ENCODE measurements at regions not wholly inside any gene's neighbourhood (a gene's known extent, or its start where the extent isn't known, plus 50 kb on each side); places are given as distances from the start of the nearest gene placed in this dataset.

GRCh38 chr4:125911481-125911880 is 596.7 kb downstream of the FAT4 start:
- intact Hi-C loops (cut with micrococcal nuclease), result no loop called here

More at GRCh38 chr4:125911481-125911880, 596.7 kb downstream of the FAT4 start:
- H3K4me1 ChIP-seq (ENCODE audit: control insufficient read depth, extremely low read depth, insufficient read depth, low read length), result no peaks in the 10 kb centered on the region
- dilution Hi-C loops (cut with MboI; ENCODE audit: extremely low pct_ligation_motif_present, low sequenced_read_pairs), result no loop called here
- H3K36me3 ChIP-seq (ENCODE audit: control insufficient read depth in 2 of 2, extremely low read depth in 1 of 2, insufficient read depth in 2 of 2, low read length in 2 of 2), result no peaks in the 10 kb centered on the region
- TF ChIP-seq CTCF (IDR thresholded peaks at IDR 0.05; ENCODE audit: extremely low read depth in 1 of 2, insufficient read depth in 1 of 2, low read depth in 1 of 2, low read length in 2 of 2), result no peak
- TF ChIP-seq MAX (IDR thresholded peaks at IDR 0.05; ENCODE audit: insufficient read depth, insufficient read length), result no peak
- no peak for TF ChIP-seq MYC (IDR thresholded peaks at IDR 0.05; ENCODE audit: low read depth, low read length)
- TF ChIP-seq JUN (IDR thresholded peaks at IDR 0.05; ENCODE audit: borderline replicate concordance, insufficient read depth, insufficient read length, low read depth), result no peak
- TF ChIP-seq FOS (IDR thresholded peaks at IDR 0.05; ENCODE audit: borderline replicate concordance, insufficient read depth, low read length), result no peak
- TF ChIP-seq POLR2AphosphoS5 (IDR thresholded peaks at IDR 0.05; ENCODE audit: insufficient read depth, low read depth, low read length), result no peak
- TF ChIP-seq GATA2 (IDR thresholded peaks at IDR 0.05; ENCODE audit: insufficient read depth, insufficient read length, low read depth, low read length), result no peak
- no peak for TF ChIP-seq EZH2 (IDR thresholded peaks at IDR 0.05; ENCODE audit: borderline replicate concordance, low read depth, low read length, severe bottlenecking)
- no peak for TF ChIP-seq POLR2A (IDR thresholded peaks at IDR 0.05; ENCODE audit: low read depth, low read length)
- no peak overlapping the region for H3K9ac ChIP-seq (replicated peaks; ENCODE audit: extremely low read depth, insufficient read depth, low read length)
- no peak for FAIRE-seq
- H3K27me3 ChIP-seq (ENCODE audit: control insufficient read depth in 2 of 2, insufficient read depth in 2 of 2, low read length in 2 of 2), result no peaks in the 10 kb centered on the region
- H4K20me1 ChIP-seq (replicated peaks; ENCODE audit: control insufficient read depth, extremely low read depth, insufficient read depth, low read length), result no peaks in the 10 kb centered on the region
- no peaks in the 10 kb centered on the region for H3K9me1 ChIP-seq (replicated peaks; ENCODE audit: control insufficient read depth, extremely low read depth, insufficient read depth, low read length)
- H3K9me3 ChIP-seq (replicated peaks; ENCODE audit: control insufficient read depth, insufficient read depth, low read length), result no peaks in the 10 kb centered on the region
- H3K4me3 ChIP-seq (replicated peaks in 1 of 3; ENCODE audit: insufficient read depth in 1 of 3, low read depth in 1 of 3, low read length in 3 of 3), result no peak overlapping the region
- H3K27ac ChIP-seq (ENCODE audit: insufficient read depth, low read depth, low read length), result no peak overlapping the region
- ChIA-PET CTCF (no interaction called here), POLR2A (no interaction called here)
- H2AFZ ChIP-seq (ENCODE audit: low read depth, low read length), result no peak overlapping the region
- H3K4me2 ChIP-seq (ENCODE audit: insufficient read depth, low read length), result no peak overlapping the region
- BruUV-seq (replicated peaks), result no TSS peak
- H3K79me2 ChIP-seq (ENCODE audit: control insufficient read depth, insufficient read depth, low read length), result no peaks in the 10 kb centered on the region
- DNase-seq (ENCODE audit: low read depth, low spot score), result no peak
